ENCODE measurements at regions not wholly inside any gene's neighbourhood (a gene's known extent, or its start where the extent isn't known, plus 50 kb on each side); places are given as distances from the start of the nearest gene placed in this dataset.

GRCh38 chr6:142009647-142010046 is 123.1 kb upstream of the GJE1 start:
- TF ChIP-seq CTCF (IDR thresholded peaks at IDR 0.05; ENCODE audit: insufficient read depth, low read length, poor library complexity, severe bottlenecking) (no peak), EZH2phosphoT487 (conservative IDR thresholded peaks at IDR 0.05; ENCODE audit: low read length) (no peak)
- H3K9ac ChIP-seq (ENCODE audit: low read length): no peak overlapping the region
- H3K79me2 ChIP-seq (ENCODE audit: insufficient read depth, low read length): no peaks in the 10 kb centered on the region
- no peak overlapping the region for H3K4me3 ChIP-seq (ENCODE audit: insufficient read depth, low read length, poor library complexity, severe bottlenecking)
- no peaks in the 10 kb centered on the region for H3K9me3 ChIP-seq (ENCODE audit: insufficient read depth, low read length)
- H4K20me1 ChIP-seq (ENCODE audit: low read depth, low read length): no peaks in the 10 kb centered on the region
- H3K27me3 ChIP-seq (ENCODE audit: low read length): no peaks in the 10 kb centered on the region
- H2AFZ ChIP-seq (ENCODE audit: low read depth, low read length, severe bottlenecking): no peak overlapping the region
- no peaks in the 10 kb centered on the region for H3K9me2 ChIP-seq (replicated peaks; ENCODE audit: insufficient read depth, low read length)
- H3K36me3 ChIP-seq (ENCODE audit: low read length): no peaks in the 10 kb centered on the region
- no peak overlapping the region for H3K4me2 ChIP-seq (ENCODE audit: low read depth, low read length, poor library complexity, severe bottlenecking)
- no peaks in the 10 kb centered on the region for H3F3A ChIP-seq (ENCODE audit: insufficient read depth)
- H3K27ac ChIP-seq (ENCODE audit: low read depth, low read length): no peak overlapping the region

- Histone ChIP-seq H3K27me3 (ENCODE audit: low read length) (no peaks in the 10 kb centered on the region), H3F3A (ENCODE audit: insufficient read depth) (no peaks in the 10 kb centered on the region)
- no peak for TF ChIP-seq EZH2phosphoT487 (conservative IDR thresholded peaks at IDR 0.05; ENCODE audit: low read length)
- TF ChIP-seq CTCF (IDR thresholded peaks at IDR 0.05; ENCODE audit: insufficient read depth, low read length, poor library complexity, severe bottlenecking): no peak
Measured at GRCh38 chr6:142008781-142009180, 123.9 kb upstream of the GJE1 start.

GRCh38 chr6:142008016-142008735 is 124.5 kb upstream of the GJE1 start:
- H3K4me2 ChIP-seq (ENCODE audit: low read depth, low read length, poor library complexity, severe bottlenecking): no peak overlapping the region

More at GRCh38 chr6:142008781-142009180, 123.9 kb upstream of the GJE1 start:
- H2AFZ ChIP-seq (ENCODE audit: low read depth, low read length, severe bottlenecking): no peak overlapping the region
- no peaks in the 10 kb centered on the region for H3K9me2 ChIP-seq (replicated peaks; ENCODE audit: insufficient read depth, low read length)
- no peak overlapping the region for H3K9ac ChIP-seq (ENCODE audit: low read length)
- H3K4me3 ChIP-seq (ENCODE audit: insufficient read depth, low read length, poor library complexity, severe bottlenecking): no peak overlapping the region
- H3K4me2 ChIP-seq (ENCODE audit: low read depth, low read length, poor library complexity, severe bottlenecking): no peak overlapping the region
- H3K36me3 ChIP-seq (ENCODE audit: low read length): no peaks in the 10 kb centered on the region
- no peaks in the 10 kb centered on the region for H4K20me1 ChIP-seq (ENCODE audit: low read depth, low read length)
- no peaks in the 10 kb centered on the region for H3K9me3 ChIP-seq (ENCODE audit: insufficient read depth, low read length)
- no peaks in the 10 kb centered on the region for H3K79me2 ChIP-seq (ENCODE audit: insufficient read depth, low read length)
- no peak overlapping the region for H3K27ac ChIP-seq (ENCODE audit: low read depth, low read length)

More at GRCh38 chr6:142008016-142008735, 124.5 kb upstream of the GJE1 start:
- H3K4me3 ChIP-seq (ENCODE audit: insufficient read depth, low read length, poor library complexity, severe bottlenecking): no peak overlapping the region
- no peaks in the 10 kb centered on the region for H3K27me3 ChIP-seq (ENCODE audit: low read length)
- H3K36me3 ChIP-seq (ENCODE audit: low read length): no peaks in the 10 kb centered on the region
- no peaks in the 10 kb centered on the region for H3K9me2 ChIP-seq (replicated peaks; ENCODE audit: insufficient read depth, low read length)
- TF ChIP-seq CTCF (IDR thresholded peaks at IDR 0.05; ENCODE audit: insufficient read depth, low read length, poor library complexity, severe bottlenecking): no peak
- TF ChIP-seq EZH2phosphoT487 (conservative IDR thresholded peaks at IDR 0.05; ENCODE audit: low read length): no peak
- H4K20me1 ChIP-seq (ENCODE audit: low read depth, low read length): no peaks in the 10 kb centered on the region
- H3K79me2 ChIP-seq (ENCODE audit: insufficient read depth, low read length): no peaks in the 10 kb centered on the region
- H3K9me3 ChIP-seq (ENCODE audit: insufficient read depth, low read length): no peaks in the 10 kb centered on the region
- H3K9ac ChIP-seq (ENCODE audit: low read length): no peak overlapping the region
- H3K27ac ChIP-seq (ENCODE audit: low read depth, low read length): no peak overlapping the region
- H2AFZ ChIP-seq (ENCODE audit: low read depth, low read length, severe bottlenecking): no peak overlapping the region
- no peaks in the 10 kb centered on the region for H3F3A ChIP-seq (ENCODE audit: insufficient read depth)
